Body of pancreas (tissue), 4 donors: ENCODE measurements at regions not wholly inside any gene's neighbourhood (a gene's known extent, or its start where the extent isn't known, plus 50 kb on each side); places are given as distances from the start of the nearest gene placed in this dataset.

Experiments
- POLR2A ChIP-seq, 3 donors: fragments of 450-650 bp; IDR thresholded peaks; one replicate each; pipeline ENCODE4 v1.6.1; 2016; ENCODE audit warnings: antibody characterized with exemption in 3 of 3, mild to moderate bottlenecking in 2 of 3
- TF ChIP-seq, protein P1 (sequence below), 7 experiments: fragments of 450-650 bp in 4 of 7; fragments of 200-600 bp in 3 of 7; sonication (generic) in 3 of 7; IDR thresholded peaks; one replicate each; pipeline ENCODE4 v1.5.1; 2016 to 2019; ENCODE audit warnings: antibody characterized with exemption in 7 of 7

DNA sequence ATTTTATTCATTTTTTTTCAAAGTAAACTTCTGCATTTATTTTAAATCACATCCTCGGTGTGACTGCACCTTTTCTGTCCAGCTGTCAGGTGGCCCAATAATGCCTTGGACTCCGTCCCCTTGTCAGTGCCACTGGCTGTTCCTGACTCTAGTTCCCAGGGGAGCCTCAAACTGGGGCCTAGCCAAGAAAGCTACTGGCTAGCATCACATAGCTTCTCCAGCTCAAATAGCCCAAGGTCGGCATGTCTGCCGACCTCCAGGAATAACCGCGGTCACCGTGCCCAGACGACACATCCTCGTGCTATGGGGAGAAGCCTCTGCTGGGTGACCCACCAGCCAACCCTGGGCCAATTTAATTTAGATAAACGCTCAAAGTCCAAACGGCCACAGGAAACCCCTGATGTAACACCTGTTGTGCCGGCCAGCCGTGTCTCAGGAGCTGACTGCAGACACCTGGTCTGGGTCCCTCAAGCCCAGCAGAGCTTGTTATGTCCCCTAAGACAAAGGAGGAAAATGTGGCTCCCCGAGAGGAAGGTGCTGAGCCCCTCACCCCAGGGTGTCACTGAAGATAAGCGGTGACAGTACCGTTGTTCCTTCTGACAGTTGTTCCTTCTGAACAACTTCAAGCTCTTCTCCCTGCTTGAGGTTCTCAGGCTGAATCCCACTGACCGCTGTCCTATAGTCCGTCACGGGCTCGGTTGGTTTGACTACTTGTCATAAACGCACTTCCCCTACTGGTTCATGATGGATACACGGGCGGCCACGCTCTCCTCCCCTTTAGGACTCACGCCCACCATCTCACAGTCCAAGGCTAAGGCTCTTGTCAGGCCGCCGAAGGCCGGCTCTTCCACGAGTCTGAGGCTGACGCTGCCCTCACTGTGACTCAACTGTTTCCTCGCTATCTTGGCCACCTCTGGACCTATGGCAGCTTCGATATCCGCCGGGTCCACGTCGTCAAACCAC lies 126.2 kb downstream of the KLF13 start:
- TF ChIP-seq POLR2A (IDR thresholded peaks at IDR 0.05) = no peak
- TF ChIP-seq, protein P1, sequence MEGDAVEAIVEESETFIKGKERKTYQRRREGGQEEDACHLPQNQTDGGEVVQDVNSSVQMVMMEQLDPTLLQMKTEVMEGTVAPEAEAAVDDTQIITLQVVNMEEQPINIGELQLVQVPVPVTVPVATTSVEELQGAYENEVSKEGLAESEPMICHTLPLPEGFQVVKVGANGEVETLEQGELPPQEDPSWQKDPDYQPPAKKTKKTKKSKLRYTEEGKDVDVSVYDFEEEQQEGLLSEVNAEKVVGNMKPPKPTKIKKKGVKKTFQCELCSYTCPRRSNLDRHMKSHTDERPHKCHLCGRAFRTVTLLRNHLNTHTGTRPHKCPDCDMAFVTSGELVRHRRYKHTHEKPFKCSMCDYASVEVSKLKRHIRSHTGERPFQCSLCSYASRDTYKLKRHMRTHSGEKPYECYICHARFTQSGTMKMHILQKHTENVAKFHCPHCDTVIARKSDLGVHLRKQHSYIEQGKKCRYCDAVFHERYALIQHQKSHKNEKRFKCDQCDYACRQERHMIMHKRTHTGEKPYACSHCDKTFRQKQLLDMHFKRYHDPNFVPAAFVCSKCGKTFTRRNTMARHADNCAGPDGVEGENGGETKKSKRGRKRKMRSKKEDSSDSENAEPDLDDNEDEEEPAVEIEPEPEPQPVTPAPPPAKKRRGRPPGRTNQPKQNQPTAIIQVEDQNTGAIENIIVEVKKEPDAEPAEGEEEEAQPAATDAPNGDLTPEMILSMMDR (IDR thresholded peaks at IDR 0.05) = no peak
